GM19397 (cell line): ENCODE measurements at regions not wholly inside any gene's neighbourhood (a gene's known extent, or its start where the extent isn't known, plus 50 kb on each side); places are given as distances from the start of the nearest gene placed in this dataset.
"Not testable (repeated sequence)": the region's sequence is repeated elsewhere in the genome, so short reads cannot be mapped to it uniquely, and the experiment has no call there.

Experiments used
- ATAC-seq: cut with Tn5 transposase; IDR thresholded peaks from one replicate; pipeline ENCODE4 v1.9.1; 2021; ENCODE audit warnings: mild to moderate bottlenecking, moderate library complexity; ENCODE audit not compliant: unreplicated experiment

DNA sequence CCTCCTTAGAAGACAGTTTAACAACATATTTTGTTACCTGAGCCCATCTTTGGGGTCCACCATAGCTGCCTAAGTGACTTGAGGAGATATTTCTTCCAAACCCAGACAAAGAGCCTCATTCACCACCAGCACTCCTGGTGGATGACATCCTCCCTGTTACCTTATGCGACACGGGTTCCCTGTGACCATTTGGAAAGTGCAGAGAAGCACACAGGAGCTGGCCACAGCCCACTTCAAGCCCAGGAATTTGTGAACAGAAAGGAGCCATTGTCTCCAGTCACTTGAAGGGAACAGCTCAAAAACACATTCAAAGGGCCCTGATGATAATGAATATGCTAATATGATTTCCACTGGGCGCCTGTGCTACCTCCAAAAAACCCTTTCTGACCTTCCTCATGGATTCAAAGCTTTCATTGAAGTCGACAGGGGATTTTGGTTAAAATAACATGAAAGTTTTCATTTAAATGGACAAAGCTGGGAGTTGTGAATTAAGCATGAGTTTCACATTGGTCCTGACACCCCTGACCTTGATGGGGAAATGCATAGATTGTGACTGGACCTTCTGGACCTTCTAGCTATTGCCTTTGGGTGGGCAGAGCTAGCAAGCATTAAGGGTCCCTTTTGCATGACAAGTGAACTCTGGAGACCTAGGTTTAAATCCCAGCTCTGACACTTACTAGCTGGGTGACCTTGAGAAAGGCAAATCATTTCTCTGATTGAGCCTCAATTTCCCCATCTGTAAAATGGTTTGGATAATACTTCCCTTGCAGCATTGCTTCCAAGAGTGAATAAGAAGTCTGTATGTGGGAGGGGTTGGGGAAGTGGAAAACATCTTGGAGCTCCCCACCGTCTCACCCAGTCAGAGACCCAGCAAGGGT, 83.3 kb upstream of the SIRPA start:
- ATAC-seq: no peak

- no peak for ATAC-seq
Observed at GRCh38 chr20:1810926-1811620, 84.1 kb upstream of the SIRPA start.

DNA sequence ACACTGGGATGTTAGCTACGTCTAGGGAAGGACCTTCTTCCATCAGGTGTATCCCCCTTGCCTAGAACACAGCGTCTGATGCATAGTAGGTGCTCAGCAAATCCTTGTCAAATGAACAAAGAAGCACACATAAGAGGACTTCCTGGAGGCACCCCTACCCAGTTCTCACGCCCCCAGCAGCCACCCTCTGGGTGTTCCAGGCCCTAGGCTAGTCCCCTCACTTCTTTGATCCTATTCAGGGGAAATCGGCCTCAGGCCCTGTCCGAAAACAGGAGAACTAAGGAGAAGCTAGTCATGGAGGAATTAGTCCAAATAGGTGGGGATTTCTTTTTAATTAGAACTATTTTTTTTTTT, 84.7 kb upstream of the SIRPA start:
- no peak for ATAC-seq

- ATAC-seq: no peak
Observed at GRCh38 chr20:1809611-1810510, 85.3 kb upstream of the SIRPA start.

- ATAC-seq: no peak
Observed at GRCh38 chr20:1809131-1809572, 86.1 kb upstream of the SIRPA start.

DNA sequence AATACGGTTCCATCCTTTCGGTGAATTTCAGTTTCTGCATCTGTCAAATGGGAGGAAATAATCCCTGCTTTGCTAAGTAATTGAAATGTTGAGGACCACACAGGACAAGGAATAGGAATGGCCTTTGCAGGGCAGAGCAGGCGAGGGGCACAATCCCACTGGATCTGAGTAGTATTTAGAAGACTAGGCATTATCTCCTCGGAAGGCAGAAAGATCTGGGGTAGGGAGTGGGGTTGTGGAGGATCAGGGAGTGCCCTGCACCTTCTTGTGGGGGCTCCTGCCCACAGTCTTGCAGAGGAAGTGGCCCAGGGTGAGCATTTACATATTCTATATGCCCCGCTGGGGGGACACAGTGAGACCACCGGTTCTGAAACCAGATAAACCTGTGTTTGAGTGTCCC, 87.1 kb upstream of the SIRPA start:
- no peak for ATAC-seq

GRCh38 chr20:1807394-1807793, 87.8 kb upstream of the SIRPA start:
- ATAC-seq: no peak

DNA sequence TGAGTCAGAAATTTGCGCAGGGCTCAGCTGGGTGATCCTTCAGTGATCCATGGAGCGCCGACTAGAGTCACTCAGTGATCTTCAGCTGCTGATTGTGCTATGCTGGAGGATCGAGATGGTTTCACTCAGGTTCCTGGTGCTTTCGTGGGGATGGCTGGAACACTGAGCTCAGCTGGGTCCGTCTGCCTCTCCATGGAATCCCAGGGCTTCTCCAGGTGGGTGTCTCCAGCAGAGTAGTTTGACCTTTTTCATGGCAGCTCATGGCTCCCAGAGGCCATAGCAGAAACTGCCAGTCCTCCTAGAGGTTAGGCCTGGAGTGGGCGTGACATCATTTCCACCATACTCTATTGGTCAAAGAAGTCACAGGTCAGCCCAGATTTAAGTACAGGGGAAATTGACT, 88.8 kb upstream of the SIRPA start:
- ATAC-seq: no peak

DNA sequence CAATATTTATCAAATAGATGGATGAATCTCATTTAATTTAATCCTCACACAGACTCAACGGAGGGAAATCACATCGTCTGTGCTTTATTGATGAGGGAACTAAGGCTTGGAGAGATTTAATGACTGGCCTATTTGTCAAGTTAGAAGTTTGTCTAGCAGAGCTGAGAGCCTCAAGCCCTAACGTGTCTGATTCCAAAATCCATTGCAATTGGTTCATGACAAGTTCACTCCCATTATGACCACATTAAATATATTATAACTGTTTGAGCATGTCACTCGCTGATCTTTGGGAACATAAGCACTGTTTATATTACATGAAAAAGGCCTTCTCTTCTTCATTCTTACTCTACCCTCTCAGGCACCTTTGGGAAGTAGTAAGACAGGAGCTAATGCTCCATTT, 89.4 kb upstream of the SIRPA start:
- no peak for ATAC-seq

GRCh38 chr20:1805161-1805581, 90.0 kb upstream of the SIRPA start:
- no peak for ATAC-seq

DNA sequence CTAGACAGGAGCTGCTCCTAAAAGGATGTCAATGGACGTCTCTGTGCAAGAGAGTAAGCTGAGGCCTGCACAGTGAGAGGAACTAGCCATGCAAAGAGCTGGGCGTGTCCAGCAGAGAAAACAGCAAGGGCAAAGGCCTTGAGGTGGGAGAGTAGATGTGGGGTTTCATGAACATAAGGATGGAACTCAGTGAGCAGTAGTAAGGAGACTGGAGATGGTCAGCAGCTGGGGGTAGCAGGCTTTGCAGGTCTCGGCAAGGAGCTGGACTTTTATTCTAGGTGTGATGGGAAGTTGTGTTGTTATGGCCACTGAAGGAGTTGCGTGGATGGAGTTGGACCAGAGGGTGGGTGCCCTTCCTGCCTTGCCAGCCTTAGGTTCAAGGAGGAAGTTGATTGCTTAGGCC, 90.7 kb upstream of the SIRPA start:
- no peak for ATAC-seq

DNA sequence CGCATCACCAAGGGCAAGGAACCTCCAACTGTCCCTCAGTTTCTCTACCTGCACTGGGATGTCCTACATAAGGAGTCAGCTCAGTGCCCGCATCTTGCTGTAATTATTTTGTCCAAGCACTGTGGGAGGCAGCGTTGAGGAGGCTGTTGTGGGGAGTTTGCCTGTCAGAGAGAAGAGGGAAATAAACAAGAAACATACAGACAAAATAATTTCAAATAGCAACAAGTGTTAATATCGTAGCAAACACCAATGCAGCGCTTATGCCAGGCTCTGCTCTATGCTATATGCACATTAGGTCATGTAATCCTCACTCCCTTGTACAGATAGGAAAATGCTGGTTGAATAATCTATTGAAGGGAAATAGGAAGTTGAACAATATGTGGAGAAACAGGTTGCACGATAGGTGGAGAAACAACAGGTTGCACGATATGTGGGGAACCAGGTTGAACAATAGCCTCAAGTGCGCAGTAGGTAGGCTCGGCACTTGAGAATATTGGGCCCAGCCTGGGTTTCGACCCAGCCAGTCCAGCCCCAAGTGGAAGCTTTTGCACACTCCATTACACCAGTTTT, 91.2 kb upstream of the SIRPA start:
- no peak for ATAC-seq

DNA sequence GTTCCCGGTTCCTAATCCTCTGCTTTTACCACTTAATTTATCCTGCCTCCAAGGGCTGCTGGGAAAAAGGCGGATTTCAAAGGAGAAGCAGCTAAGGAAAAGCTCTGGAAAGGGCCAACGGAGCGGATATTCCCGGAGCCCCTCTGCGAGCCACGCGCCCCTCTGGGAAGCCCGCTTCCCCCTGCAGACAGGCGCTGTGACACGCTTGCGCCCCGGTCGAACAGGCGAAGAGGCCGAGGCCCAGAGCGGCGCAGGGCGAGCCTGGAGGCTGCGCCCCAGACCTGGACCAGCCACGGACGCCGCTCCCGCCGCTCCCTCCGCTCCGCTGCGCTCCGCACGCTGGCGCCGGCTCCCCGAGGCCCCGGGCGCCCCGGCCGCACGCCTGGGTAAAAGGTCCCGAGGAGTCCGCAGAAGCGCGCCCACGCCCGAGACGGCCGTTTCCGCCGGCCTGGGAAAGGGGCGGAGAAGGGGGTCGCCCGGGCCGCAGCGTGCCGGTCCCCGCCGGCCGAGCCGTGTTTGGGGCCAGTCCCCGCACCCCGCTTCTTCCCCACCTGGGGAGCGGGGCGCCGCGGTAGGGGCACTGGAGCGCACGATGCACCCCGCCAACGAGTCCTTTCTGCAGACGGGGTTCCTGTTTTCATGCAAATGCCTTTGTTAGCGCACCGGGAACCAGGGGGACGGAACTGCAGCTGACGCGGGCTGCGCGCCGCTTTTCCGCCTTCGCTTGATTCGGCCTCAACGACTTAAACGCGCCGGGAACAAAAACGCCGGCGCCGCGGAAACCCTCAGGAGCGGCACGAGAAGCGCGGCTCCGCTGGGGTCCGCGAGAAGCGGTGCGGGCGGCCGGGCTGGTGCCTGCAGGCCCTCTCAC, 91.9 kb upstream of the SIRPA start:
- ATAC-seq: no peak

GRCh38 chr20:1802385-1803060, 92.7 kb upstream of the SIRPA start:
- peak; percentile 49 for ATAC-seq

- ATAC-seq: no peak
Observed at GRCh38 chr20:1801929-1802306, 93.3 kb upstream of the SIRPA start.

DNA sequence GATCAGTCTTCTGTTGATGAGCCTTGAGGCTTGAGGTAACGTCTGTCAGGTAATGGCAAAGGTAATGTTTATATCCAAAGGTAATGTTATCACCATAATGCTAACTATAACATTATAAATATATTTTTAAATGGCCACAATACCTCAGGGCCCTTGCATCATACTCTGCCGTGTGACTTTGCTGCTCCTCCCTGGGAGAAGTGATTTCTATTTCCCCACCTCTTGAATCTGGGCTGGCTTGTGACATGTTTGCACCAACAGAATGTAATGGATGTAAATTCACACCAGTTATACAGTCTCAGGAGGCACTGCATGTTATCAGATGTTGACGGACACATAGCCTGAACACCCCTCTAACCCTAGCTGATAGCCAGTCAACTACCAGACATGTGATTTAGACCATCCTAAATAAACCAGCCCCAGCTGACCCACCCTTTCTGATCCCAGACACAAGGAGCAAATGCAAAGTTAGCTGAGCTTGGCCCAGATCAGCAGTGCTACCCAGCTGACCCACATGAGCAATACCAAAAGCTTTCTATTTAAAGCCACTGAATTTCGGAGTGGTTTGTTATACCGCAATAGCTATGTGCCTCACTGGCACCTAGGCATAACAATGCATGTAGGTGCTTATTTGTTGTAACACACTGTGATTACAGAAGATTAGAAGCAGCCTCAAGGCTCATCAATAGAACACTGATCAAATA, 93.8 kb upstream of the SIRPA start:
- ATAC-seq: no peak

GRCh38 chr20:1800777-1801176, 94.4 kb upstream of the SIRPA start:
- ATAC-seq: no peak

DNA sequence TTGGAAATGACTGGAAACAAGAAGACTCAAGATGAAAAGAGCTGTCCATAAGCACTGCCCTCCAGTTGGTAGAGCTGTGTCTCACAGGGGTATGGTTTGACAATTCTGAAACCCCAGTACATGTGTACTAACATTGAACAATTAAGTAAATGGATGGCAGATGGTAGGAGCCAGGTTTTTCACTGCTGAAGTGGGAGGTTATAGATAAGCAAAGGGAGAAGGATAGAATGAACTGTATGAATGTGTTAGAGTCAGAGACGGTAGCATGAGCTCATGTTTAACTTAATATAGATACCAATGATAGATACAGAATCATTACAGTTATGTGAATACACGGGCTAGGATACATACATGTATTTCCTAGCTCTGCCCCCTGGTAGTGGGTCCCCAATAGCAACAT, 95.0 kb upstream of the SIRPA start:
- ATAC-seq: no peak

GRCh38 chr20:1799746-1800145, 95.5 kb upstream of the SIRPA start:
- not testable (repeated sequence) for ATAC-seq
